GM18508 (cell line): ENCODE measurements at regions not wholly inside any gene's neighbourhood (a gene's known extent, or its start where the extent isn't known, plus 50 kb on each side); places are given as distances from the start of the nearest gene placed in this dataset.

Experiments
- ATAC-seq: cut with Tn5 transposase; IDR thresholded peaks from one replicate; pipeline ENCODE4 v1.9.1; 2021; ENCODE audit warnings: moderate number of reproducible peaks; ENCODE audit not compliant: insufficient read depth, unreplicated experiment

- no peak for ATAC-seq
Measured at GRCh38 chrX:96311366-96311765, 373.3 kb upstream of the DIAPH2 start.

DNA sequence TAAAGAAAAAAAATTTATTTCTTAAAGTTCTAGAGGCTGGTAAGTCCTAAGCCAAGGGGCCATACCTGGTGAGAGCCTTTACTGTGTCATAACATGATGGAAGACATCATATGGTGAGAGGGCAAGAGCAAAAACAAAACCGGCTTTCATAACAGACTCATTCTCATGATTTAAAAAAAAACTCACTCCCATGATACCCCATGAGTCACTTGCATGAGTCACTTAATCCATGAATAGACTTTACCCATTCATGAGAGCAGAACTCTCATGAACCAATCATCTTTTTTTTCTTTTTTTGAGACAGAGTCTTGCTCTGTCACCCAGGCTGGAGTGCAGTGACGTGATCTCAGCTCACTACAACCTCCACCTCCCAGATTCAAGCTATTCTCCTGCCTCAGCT is 369.7 kb upstream of the DIAPH2 start:
- ATAC-seq = no peak

GRCh38 chrX:96361844-96362243 is 322.8 kb upstream of the DIAPH2 start:
- no peak for ATAC-seq

- peak; percentile 52 for ATAC-seq
Measured at GRCh38 chrX:96372313-96373046, 312.2 kb upstream of the DIAPH2 start.

DNA sequence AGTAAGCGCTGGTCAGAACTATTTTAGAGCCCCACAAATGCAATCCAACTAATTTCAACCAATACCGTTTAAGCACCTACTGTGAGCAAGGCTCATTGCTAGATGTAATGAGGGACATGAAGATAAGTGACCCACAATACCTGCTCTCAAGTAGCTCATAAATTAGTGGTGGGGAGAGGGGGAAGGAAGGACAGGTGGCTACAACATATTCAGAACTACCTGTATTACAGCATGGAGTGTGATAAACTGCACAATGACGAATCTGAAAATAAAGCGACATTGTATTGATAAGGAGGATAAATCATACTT is 311.6 kb upstream of the DIAPH2 start:
- ATAC-seq = no peak

DNA sequence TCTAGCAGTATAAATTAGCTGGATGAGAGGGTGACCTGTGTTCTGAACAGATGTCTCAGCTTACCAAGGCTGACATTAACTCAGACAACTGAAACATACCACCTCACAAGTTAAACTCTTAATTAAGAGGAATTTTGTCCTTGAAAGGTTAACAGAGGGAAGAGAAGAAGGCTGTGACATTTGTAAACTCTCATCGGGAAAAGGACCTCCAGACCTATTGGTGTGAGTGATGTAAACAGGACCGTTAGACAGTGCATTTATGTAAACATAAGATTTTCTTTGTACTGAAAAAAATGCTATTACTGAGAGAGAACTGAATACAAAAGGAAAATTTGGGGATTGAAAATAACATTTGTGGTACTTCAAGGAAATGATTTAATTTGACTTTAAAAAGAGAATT is 308.4 kb upstream of the DIAPH2 start:
- ATAC-seq = no peak

DNA sequence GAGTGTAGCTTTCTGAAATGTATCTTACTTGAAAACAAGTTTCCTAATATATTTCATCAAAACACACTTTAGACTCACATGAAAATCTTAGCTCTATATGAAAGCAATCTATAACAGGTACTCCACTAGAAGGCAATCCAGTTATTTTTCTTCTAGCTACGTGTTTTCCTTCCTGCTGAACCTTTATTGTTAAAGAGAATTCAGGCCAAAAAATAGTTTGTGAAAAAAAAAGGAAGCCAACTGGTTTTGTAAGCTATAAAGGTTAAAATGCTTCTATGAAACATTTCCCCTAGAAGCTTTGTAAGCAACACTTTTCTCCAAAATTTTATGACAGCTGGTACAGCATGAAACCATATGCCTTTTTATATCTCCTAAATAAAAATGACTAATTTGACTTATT is 304.7 kb upstream of the DIAPH2 start:
- no peak for ATAC-seq

- ATAC-seq = no peak
Measured at GRCh38 chrX:96382018-96382417, 302.6 kb upstream of the DIAPH2 start.

DNA sequence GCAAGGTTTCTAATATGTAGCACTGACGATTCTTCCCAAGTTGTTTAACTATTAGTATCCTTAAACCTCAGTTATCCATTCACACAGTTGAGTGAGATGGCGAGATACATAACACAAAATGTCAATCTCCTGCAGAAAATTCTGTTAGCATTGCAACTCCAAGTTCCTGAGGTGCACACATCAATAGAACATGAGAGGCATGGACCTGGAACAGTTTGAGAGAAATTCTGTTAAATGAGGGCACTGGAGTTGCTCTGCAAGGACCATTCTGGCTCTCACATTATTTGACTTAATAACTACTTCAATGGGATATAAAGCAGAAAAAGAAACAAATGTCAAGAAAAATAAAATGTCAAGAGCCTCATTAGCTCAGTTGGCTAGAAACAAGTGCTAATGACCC is 301.2 kb upstream of the DIAPH2 start:
- no peak for ATAC-seq

GRCh38 chrX:96386325-96386724 is 298.3 kb upstream of the DIAPH2 start:
- no peak for ATAC-seq

DNA sequence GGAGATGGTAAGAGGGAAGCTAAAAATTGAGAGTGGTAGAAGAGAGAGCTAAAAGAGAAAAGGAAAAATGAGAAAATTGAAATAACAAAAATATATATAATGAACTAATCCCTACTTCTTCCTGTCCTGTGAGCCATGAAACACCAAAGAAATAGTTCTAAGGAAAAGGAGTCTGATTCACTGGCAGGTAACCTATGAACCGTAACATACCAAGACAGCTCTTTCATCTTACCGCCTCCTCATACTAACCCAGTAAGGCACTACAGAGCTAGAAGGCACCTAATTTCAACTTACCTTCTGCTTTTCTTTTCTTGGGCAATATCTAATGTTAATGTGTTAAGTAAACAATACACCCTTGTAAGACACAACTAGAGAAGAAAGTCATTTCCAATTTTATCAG is 297.7 kb upstream of the DIAPH2 start:
- no peak for ATAC-seq

DNA sequence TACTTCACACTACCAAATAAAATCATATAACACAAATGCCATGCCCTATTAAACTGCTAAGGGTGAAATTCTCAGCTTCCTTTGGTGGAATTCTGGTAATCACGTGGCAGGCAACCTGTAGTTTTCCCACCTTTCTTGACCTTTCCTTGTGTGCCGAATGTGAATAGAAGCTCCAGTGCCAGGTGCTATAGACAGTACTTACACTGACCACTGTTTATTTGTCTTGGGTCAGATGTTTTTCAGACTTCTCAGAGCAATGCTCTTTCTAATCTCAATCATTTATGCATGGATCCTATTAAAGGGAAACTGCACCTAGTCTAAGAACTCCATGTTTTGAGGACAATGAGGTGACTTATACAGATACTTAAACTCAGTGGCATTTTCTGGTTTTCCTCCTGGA is 296.8 kb upstream of the DIAPH2 start:
- ATAC-seq = no peak

- ATAC-seq = no peak
Measured at GRCh38 chrX:96389281-96390047, 295.2 kb upstream of the DIAPH2 start.

GRCh38 chrX:96394598-96394997 is 290.0 kb upstream of the DIAPH2 start:
- ATAC-seq = no peak

DNA sequence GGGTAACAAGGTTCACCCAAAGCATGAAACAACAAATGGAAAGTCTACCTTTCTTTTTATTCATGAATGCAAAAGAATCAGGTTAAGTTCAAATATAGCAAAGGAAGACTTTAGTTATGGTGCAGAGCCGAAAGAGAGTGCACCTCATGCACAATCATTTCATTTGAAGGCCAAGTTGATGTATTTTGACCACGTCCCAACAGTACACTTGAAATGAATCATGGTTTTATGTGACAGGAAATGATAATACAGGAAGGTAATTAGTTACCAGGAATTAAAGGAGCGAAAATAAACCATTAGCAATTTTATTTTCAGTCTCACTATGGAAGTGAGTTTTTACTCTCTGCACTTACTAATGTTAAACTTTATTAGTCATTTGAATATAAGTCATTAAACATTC is 281.2 kb upstream of the DIAPH2 start:
- no peak for ATAC-seq

- ATAC-seq = no peak
Measured at GRCh38 chrX:96405842-96406241, 278.8 kb upstream of the DIAPH2 start.

GRCh38 chrX:96407072-96407471 is 277.6 kb upstream of the DIAPH2 start:
- no peak for ATAC-seq

GRCh38 chrX:96407501-96407900 is 277.1 kb upstream of the DIAPH2 start:
- no peak for ATAC-seq

- no peak for ATAC-seq
Measured at GRCh38 chrX:96407981-96408380, 276.7 kb upstream of the DIAPH2 start.

DNA sequence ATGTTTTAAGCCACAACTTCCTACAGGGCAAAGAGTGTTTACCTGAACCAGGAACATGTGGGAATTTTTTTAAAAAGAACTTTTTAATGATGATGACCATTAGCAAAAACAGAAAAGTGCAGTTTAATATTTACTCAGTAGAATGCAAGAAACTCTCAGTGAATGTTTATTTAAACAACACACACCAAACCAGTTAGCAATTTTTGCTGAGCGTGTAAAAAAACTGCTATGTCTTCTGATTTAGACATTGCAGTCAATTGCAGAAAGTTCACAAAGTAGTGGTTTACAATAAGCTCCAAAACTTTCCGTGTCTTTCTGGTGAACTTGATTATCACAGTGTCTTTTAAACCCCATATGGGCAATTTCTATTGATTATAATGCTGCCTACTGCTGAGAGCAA is 273.7 kb upstream of the DIAPH2 start:
- no peak for ATAC-seq

DNA sequence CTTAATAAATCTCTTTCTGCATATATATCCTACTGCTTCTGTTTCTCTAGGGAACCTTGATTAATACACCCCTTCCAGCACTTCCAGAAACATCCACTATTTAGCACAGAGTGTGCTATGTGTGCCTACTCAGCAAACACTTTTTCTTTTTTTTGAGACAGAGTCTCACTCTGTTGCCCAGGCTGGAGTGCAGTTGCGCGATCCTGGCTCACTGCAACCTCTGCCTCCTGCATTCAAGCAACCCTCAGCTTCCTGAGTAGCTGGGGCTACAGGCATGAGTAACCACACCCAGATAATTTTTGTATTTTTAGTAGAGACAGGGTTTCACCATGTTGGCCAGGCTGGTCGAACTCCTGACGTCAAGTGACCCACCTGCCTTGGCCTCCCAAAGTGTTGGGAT is 266.9 kb upstream of the DIAPH2 start:
- ATAC-seq = no peak

GRCh38 chrX:96424007-96424406 is 260.6 kb upstream of the DIAPH2 start:
- no peak for ATAC-seq
